ENCODE measurements at regions not wholly inside any gene's neighbourhood (a gene's known extent, or its start where the extent isn't known, plus 50 kb on each side); places are given as distances from the start of the nearest gene placed in this dataset.

- DNase-seq = no peak
- Histone ChIP-seq H3K36me3 (replicated peaks; ENCODE audit: control insufficient read depth, insufficient read depth, low read length) (no peaks in the 10 kb centered on the region), H3K27me3 (ENCODE audit: control insufficient read depth, insufficient read depth, low read length) (peaks cover 10% of the 10 kb centered on the region), H3K4me3 (ENCODE audit: insufficient read depth, low read depth, low read length) (no peak overlapping the region)
These were observed 87.4 kb upstream of the FZD10 start for GRCh38 chr12:130074661-130075406.

- DNase-seq = peak; percentile 71
- H3K4me3 ChIP-seq (ENCODE audit: insufficient read depth, low read depth, low read length) = no peak overlapping the region
- H3K27me3 ChIP-seq (ENCODE audit: control insufficient read depth, insufficient read depth, low read length) = peaks cover 10% of the 10 kb centered on the region
- no peaks in the 10 kb centered on the region for H3K36me3 ChIP-seq (replicated peaks; ENCODE audit: control insufficient read depth, insufficient read depth, low read length)
These were observed 86.7 kb upstream of the FZD10 start for GRCh38 chr12:130075497-130076076.

GRCh38 chr12:130076126-130076525 is 86.1 kb upstream of the FZD10 start:
- H3K4me3 ChIP-seq (ENCODE audit: insufficient read depth, low read depth, low read length) = no peak overlapping the region
- peaks cover 10% of the 10 kb centered on the region for H3K27me3 ChIP-seq (ENCODE audit: control insufficient read depth, insufficient read depth, low read length)
- DNase-seq = no peak
- H3K36me3 ChIP-seq (replicated peaks; ENCODE audit: control insufficient read depth, insufficient read depth, low read length) = no peaks in the 10 kb centered on the region

GRCh38 chr12:130076752-130077151 is 85.5 kb upstream of the FZD10 start:
- no peak for DNase-seq
- peaks cover 10% of the 10 kb centered on the region for H3K27me3 ChIP-seq (ENCODE audit: control insufficient read depth, insufficient read depth, low read length)
- H3K36me3 ChIP-seq (replicated peaks; ENCODE audit: control insufficient read depth, insufficient read depth, low read length) = no peaks in the 10 kb centered on the region
- no peak overlapping the region for H3K4me3 ChIP-seq (ENCODE audit: insufficient read depth, low read depth, low read length)

GRCh38 chr12:130078852-130079251 is 83.4 kb upstream of the FZD10 start:
- DNase-seq = no peak
- Histone ChIP-seq H3K4me3 (ENCODE audit: insufficient read depth, low read depth, low read length) (no peak overlapping the region), H3K27me3 (ENCODE audit: control insufficient read depth, insufficient read depth, low read length) (peaks cover 12% of the 10 kb centered on the region), H3K36me3 (replicated peaks; ENCODE audit: control insufficient read depth, insufficient read depth, low read length) (no peaks in the 10 kb centered on the region)

GRCh38 chr12:130079279-130079678 is 83.0 kb upstream of the FZD10 start:
- no peaks in the 10 kb centered on the region for H3K36me3 ChIP-seq (replicated peaks; ENCODE audit: control insufficient read depth, insufficient read depth, low read length)
- peaks cover 12% of the 10 kb centered on the region for H3K27me3 ChIP-seq (ENCODE audit: control insufficient read depth, insufficient read depth, low read length)
- no peak overlapping the region for H3K4me3 ChIP-seq (ENCODE audit: insufficient read depth, low read depth, low read length)
- no peak for DNase-seq

GRCh38 chr12:130080205-130080604 is 82.1 kb upstream of the FZD10 start:
- DNase-seq = no peak
- H3K4me3 ChIP-seq (ENCODE audit: insufficient read depth, low read depth, low read length) = no peak overlapping the region
- peaks cover 8% of the 10 kb centered on the region for H3K27me3 ChIP-seq (ENCODE audit: control insufficient read depth, insufficient read depth, low read length)
- H3K36me3 ChIP-seq (replicated peaks; ENCODE audit: control insufficient read depth, insufficient read depth, low read length) = no peaks in the 10 kb centered on the region

- no peak for DNase-seq
- H3K36me3 ChIP-seq (replicated peaks; ENCODE audit: control insufficient read depth, insufficient read depth, low read length) = no peaks in the 10 kb centered on the region
- no peak overlapping the region for H3K4me3 ChIP-seq (ENCODE audit: insufficient read depth, low read depth, low read length)
- peaks cover 8% of the 10 kb centered on the region for H3K27me3 ChIP-seq (ENCODE audit: control insufficient read depth, insufficient read depth, low read length)
These were observed 81.0 kb upstream of the FZD10 start for GRCh38 chr12:130081117-130081805.

GRCh38 chr12:130083002-130083401 is 79.3 kb upstream of the FZD10 start:
- H3K36me3 ChIP-seq (replicated peaks; ENCODE audit: control insufficient read depth, insufficient read depth, low read length) = no peaks in the 10 kb centered on the region
- H3K4me3 ChIP-seq (ENCODE audit: insufficient read depth, low read depth, low read length) = no peak overlapping the region
- peaks cover 6% of the 10 kb centered on the region for H3K27me3 ChIP-seq (ENCODE audit: control insufficient read depth, insufficient read depth, low read length)
- DNase-seq = no peak

- H3K36me3 ChIP-seq (replicated peaks; ENCODE audit: control insufficient read depth, insufficient read depth, low read length) = no peaks in the 10 kb centered on the region
- DNase-seq = no peak
- peaks cover 3% of the 10 kb centered on the region for H3K27me3 ChIP-seq (ENCODE audit: control insufficient read depth, insufficient read depth, low read length)
- H3K4me3 ChIP-seq (ENCODE audit: insufficient read depth, low read depth, low read length) = no peak overlapping the region
These were observed 78.5 kb upstream of the FZD10 start for GRCh38 chr12:130083734-130084133.

- peaks cover 3% of the 10 kb centered on the region for H3K27me3 ChIP-seq (ENCODE audit: control insufficient read depth, insufficient read depth, low read length)
- no peaks in the 10 kb centered on the region for H3K36me3 ChIP-seq (replicated peaks; ENCODE audit: control insufficient read depth, insufficient read depth, low read length)
- no peak for DNase-seq
- H3K4me3 ChIP-seq (ENCODE audit: insufficient read depth, low read depth, low read length) = no peak overlapping the region
These were observed 77.9 kb upstream of the FZD10 start for GRCh38 chr12:130084359-130084758.

GRCh38 chr12:130086248-130086647 is 76.0 kb upstream of the FZD10 start:
- H3K4me3 ChIP-seq (ENCODE audit: insufficient read depth, low read depth, low read length) = no peak overlapping the region
- no peak for DNase-seq
- no peaks in the 10 kb centered on the region for H3K36me3 ChIP-seq (replicated peaks; ENCODE audit: control insufficient read depth, insufficient read depth, low read length)
- peaks cover 3% of the 10 kb centered on the region for H3K27me3 ChIP-seq (ENCODE audit: control insufficient read depth, insufficient read depth, low read length)

GRCh38 chr12:130086797-130087196 is 75.5 kb upstream of the FZD10 start:
- no peak for DNase-seq
- Histone ChIP-seq H3K27me3 (ENCODE audit: control insufficient read depth, insufficient read depth, low read length) (peaks cover 3% of the 10 kb centered on the region), H3K36me3 (replicated peaks; ENCODE audit: control insufficient read depth, insufficient read depth, low read length) (no peaks in the 10 kb centered on the region), H3K4me3 (ENCODE audit: insufficient read depth, low read depth, low read length) (no peak overlapping the region)

- Histone ChIP-seq H3K4me3 (ENCODE audit: insufficient read depth, low read depth, low read length) (no peak overlapping the region), H3K27me3 (ENCODE audit: control insufficient read depth, insufficient read depth, low read length) (peaks cover 3% of the 10 kb centered on the region), H3K36me3 (replicated peaks; ENCODE audit: control insufficient read depth, insufficient read depth, low read length) (no peaks in the 10 kb centered on the region)
- no peak for DNase-seq
These were observed 75.0 kb upstream of the FZD10 start for GRCh38 chr12:130087222-130087621.

- Histone ChIP-seq H3K4me3 (ENCODE audit: insufficient read depth, low read depth, low read length) (no peak overlapping the region), H3K27me3 (ENCODE audit: control insufficient read depth, insufficient read depth, low read length) (peaks cover 1% of the 10 kb centered on the region), H3K36me3 (replicated peaks; ENCODE audit: control insufficient read depth, insufficient read depth, low read length) (no peaks in the 10 kb centered on the region)
- DNase-seq = no peak
These were observed 73.8 kb upstream of the FZD10 start for GRCh38 chr12:130088504-130088903.

Data from H7 (cell line).